ENCODE measurements at regions not wholly inside any gene's neighbourhood (a gene's known extent, or its start where the extent isn't known, plus 50 kb on each side); places are given as distances from the start of the nearest gene placed in this dataset.

DNA sequence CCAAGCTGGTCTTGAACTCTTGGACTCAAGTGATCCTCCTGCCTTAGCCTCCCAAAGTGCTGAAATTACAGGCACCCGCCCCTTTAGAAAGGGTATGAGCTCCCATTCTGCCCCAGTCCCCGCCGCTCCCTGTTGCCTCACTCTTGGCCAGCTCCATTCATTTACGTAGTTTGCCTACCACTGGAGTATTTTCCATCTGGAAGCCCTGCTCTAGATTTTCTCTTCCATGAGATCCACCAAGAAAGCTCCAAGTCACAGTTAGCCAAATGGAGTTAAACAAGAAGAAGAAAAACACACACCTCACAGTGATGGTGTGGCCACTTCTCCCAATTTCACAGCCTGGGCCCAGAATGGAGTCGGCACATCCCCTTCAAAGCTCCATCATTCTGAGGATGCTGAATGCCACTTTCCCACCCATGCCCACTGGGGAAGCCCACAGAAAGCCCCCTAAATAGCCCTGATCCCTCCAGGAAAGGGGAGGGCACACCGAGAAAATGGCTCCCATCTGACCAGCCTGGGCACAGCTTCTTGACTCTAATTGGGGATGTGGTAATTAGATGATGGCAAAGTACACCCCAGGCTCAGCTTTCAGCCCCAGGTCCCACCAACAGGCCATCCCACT, 381.2 kb downstream of the MN1 start:
- Histone ChIP-seq H3K36me3 (ENCODE audit: control insufficient read depth, insufficient read depth, low read length) (no peaks in the 10 kb centered on the region), H3K27me3 (ENCODE audit: control insufficient read depth, insufficient read depth, low read length) (no peaks in the 10 kb centered on the region), H3K4me3 (ENCODE audit: low read depth, low read length) (no peak overlapping the region), H3K9me3 (ENCODE audit: control insufficient read depth, low read length) (no peaks in the 10 kb centered on the region), H3K4me1 (peaks cover 7% of the 10 kb centered on the region), H2AFZ (no peak overlapping the region), H3K9ac (no peak overlapping the region), H3K79me2 (no peaks in the 10 kb centered on the region), H3K27ac (no peak overlapping the region), H3K4me2 (ENCODE audit: low read length) (peak overlapping the region; percentile 23)
- TF ChIP-seq, protein P1, sequence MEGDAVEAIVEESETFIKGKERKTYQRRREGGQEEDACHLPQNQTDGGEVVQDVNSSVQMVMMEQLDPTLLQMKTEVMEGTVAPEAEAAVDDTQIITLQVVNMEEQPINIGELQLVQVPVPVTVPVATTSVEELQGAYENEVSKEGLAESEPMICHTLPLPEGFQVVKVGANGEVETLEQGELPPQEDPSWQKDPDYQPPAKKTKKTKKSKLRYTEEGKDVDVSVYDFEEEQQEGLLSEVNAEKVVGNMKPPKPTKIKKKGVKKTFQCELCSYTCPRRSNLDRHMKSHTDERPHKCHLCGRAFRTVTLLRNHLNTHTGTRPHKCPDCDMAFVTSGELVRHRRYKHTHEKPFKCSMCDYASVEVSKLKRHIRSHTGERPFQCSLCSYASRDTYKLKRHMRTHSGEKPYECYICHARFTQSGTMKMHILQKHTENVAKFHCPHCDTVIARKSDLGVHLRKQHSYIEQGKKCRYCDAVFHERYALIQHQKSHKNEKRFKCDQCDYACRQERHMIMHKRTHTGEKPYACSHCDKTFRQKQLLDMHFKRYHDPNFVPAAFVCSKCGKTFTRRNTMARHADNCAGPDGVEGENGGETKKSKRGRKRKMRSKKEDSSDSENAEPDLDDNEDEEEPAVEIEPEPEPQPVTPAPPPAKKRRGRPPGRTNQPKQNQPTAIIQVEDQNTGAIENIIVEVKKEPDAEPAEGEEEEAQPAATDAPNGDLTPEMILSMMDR (IDR thresholded peaks at IDR 0.05) = no peak

DNA sequence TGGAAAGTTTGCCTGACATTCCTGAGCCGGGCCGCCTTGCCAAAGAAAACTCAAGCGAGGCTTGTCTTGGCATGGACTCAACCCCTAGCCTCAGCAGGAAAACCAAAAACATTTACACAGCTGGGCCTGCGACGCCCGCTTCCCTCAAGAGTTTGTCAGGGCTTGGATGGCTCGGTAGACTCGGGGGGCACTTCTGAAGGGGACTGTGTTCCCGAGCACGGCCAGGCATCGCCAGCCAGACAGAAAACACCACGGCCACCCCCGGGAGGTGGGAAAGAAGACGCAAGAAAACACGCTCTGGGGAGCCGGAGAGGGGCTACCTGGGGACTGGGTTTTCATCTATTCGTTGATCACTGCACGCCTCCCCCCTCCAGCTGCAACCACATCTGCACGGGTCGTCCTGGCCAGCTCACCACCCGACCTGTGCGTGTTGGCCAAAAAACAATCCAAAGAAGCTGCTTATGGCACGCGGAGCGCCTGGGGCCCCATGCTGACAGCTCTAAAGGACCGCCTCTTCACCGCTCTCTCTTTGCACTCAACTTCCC, 380.7 kb downstream of the MN1 start:
- H3K79me2 ChIP-seq = no peaks in the 10 kb centered on the region
- H3K9ac ChIP-seq = no peak overlapping the region
- H3K27me3 ChIP-seq (ENCODE audit: control insufficient read depth, insufficient read depth, low read length) = no peaks in the 10 kb centered on the region
- H3K4me1 ChIP-seq = peaks cover 7% of the 10 kb centered on the region
- H3K27ac ChIP-seq = no peak overlapping the region
- H2AFZ ChIP-seq = no peak overlapping the region
- H3K4me2 ChIP-seq (ENCODE audit: low read length) = peak overlapping the region; percentile 23
- H3K36me3 ChIP-seq (ENCODE audit: control insufficient read depth, insufficient read depth, low read length) = no peaks in the 10 kb centered on the region
- TF ChIP-seq, protein P1 (IDR thresholded peaks at IDR 0.05) = no peak
- no peaks in the 10 kb centered on the region for H3K9me3 ChIP-seq (ENCODE audit: control insufficient read depth, low read length)
- no peak overlapping the region for H3K4me3 ChIP-seq (ENCODE audit: low read depth, low read length)

DNA sequence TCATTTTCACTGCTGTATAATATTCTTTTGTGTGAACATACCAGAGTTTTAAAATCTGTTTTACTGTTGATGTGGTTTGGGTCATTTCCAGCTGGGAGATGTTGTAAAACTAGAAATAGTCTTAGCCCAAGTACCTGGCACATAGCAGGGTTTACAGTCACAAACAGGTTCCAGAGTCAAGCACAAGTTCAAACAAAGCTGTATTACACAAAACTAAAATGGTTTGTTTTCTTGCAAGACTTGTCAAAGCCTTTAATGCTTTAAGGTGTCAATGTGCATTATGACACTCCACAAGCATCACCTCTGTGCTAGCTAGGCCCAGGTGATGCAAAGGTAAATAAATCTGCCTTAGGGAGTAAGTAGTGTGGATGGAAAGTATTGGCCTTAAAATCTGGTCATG, 379.1 kb downstream of the MN1 start:
- Histone ChIP-seq H3K79me2 (no peaks in the 10 kb centered on the region), H3K36me3 (ENCODE audit: control insufficient read depth, insufficient read depth, low read length) (no peaks in the 10 kb centered on the region), H3K4me1 (peaks cover 7% of the 10 kb centered on the region), H3K4me2 (ENCODE audit: low read length) (no peak overlapping the region), H2AFZ (no peak overlapping the region), H3K9ac (no peak overlapping the region), H3K9me3 (ENCODE audit: control insufficient read depth, low read length) (no peaks in the 10 kb centered on the region), H3K27ac (no peak overlapping the region), H3K27me3 (ENCODE audit: control insufficient read depth, insufficient read depth, low read length) (no peaks in the 10 kb centered on the region), H3K4me3 (ENCODE audit: low read depth, low read length) (no peak overlapping the region)
- TF ChIP-seq, protein P1 (IDR thresholded peaks at IDR 0.05) = no peak

GRCh38 chr22:27424319-27424718, 377.2 kb downstream of the MN1 start:
- Histone ChIP-seq H3K4me3 (ENCODE audit: low read depth, low read length) (no peak overlapping the region), H3K4me2 (ENCODE audit: low read length) (no peak overlapping the region), H2AFZ (no peak overlapping the region), H3K36me3 (ENCODE audit: control insufficient read depth, insufficient read depth, low read length) (no peaks in the 10 kb centered on the region), H3K4me1 (peaks cover 7% of the 10 kb centered on the region), H3K9me3 (ENCODE audit: control insufficient read depth, low read length) (no peaks in the 10 kb centered on the region), H3K9ac (no peak overlapping the region), H3K27ac (no peak overlapping the region), H3K79me2 (no peaks in the 10 kb centered on the region), H3K27me3 (ENCODE audit: control insufficient read depth, insufficient read depth, low read length) (no peaks in the 10 kb centered on the region)
- TF ChIP-seq, protein P1 (IDR thresholded peaks at IDR 0.05) = no peak

DNA sequence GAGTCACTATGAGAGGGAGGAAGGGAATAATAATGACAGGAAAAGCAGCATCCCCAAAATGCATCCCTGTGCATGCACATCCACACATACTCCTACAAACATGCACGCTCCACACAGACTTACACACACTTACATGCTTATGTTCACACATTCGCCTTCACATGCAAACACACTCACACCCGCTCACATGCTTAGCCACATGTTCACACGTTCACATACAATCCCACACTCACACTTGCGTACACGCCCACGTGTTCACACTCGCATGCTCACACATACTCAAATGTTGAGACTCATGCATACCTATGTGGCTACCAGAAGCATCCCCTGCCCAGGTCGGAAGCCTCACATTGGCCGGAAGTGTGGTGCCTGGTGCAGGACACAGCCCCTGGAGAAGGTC, 372.1 kb downstream of the MN1 start:
- Histone ChIP-seq H3K9ac (no peak overlapping the region), H3K4me3 (ENCODE audit: low read depth, low read length) (no peak overlapping the region), H3K4me2 (ENCODE audit: low read length) (no peak overlapping the region), H2AFZ (no peak overlapping the region), H3K4me1 (no peaks in the 10 kb centered on the region), H3K27ac (no peak overlapping the region), H3K9me3 (ENCODE audit: control insufficient read depth, low read length) (no peaks in the 10 kb centered on the region), H3K27me3 (ENCODE audit: control insufficient read depth, insufficient read depth, low read length) (no peaks in the 10 kb centered on the region), H3K79me2 (no peaks in the 10 kb centered on the region), H3K36me3 (ENCODE audit: control insufficient read depth, insufficient read depth, low read length) (no peaks in the 10 kb centered on the region)
- TF ChIP-seq, protein P1 (IDR thresholded peaks at IDR 0.05) = no peak
